HG02588 (cell line): ENCODE measurements at regions not wholly inside any gene's neighbourhood (a gene's known extent, or its start where the extent isn't known, plus 50 kb on each side); places are given as distances from the start of the nearest gene placed in this dataset.

Source experiments
- ATAC-seq: cut with Tn5 transposase; IDR thresholded peaks from one replicate; pipeline ENCODE4 v1.9.1; 2021; ENCODE audit warnings: mild to moderate bottlenecking, moderate library complexity; ENCODE audit not compliant: unreplicated experiment

GRCh38 chr3:109897734-109898133 is 560.4 kb upstream of the DPPA4 start:
- no peak for ATAC-seq

DNA sequence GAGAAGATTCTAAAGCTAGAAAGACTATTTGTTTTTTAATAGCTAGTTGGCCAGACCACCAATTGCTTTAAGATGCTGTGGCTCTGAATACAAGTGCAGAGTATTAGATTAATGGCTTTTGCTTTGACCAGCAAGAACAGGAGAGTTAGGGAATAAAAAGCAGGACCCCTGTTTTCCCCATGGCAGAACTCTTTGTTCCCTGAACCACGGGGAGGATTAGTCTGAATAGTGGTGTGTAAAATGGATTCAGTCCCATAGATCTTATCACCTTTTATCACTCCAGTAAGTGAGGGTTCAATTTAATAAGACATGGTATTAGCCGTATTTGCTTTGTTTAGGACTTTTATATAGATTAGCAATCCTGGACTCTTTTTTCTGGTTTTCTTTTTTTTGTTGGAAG is 562.6 kb upstream of the DPPA4 start:
- no peak for ATAC-seq

DNA sequence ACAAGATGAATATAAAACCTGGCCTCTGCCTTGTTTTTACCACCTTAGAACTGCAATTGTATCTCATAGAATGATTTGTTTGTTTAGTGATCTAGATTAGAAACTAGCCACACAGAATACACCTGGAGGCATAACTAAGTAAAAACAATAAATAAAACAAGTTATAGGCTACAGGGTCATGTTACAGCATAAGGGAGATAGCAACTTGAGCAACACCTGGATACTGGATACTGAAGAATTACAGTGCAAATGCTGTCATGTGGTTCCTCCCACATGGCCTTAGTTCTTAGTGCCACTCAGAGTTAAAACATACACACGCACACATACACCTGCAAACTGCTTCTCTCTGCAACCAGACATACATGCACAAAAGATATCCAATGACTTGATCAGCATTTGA is 563.4 kb upstream of the DPPA4 start:
- no peak for ATAC-seq

GRCh38 chr3:109902549-109902948 is 565.2 kb upstream of the DPPA4 start:
- no peak for ATAC-seq

DNA sequence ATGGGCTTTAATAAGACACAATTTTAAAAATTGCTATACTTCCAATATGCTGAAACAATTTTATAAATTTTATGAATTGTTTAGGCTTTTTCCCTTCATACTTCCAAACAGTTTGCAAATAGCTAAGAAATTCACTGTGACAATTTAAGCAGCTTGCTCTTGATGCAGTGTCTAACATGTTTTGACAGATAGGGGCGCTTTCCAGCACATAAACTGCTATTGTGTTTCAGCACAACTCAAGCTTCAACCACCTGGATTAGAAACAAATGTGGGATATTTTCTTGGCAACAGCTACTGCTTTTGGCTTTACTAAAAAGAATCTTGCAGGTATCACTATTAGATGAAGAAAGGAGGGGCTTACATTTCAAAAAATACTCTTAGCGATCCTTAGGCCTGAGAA is 565.8 kb upstream of the DPPA4 start:
- no peak for ATAC-seq

DNA sequence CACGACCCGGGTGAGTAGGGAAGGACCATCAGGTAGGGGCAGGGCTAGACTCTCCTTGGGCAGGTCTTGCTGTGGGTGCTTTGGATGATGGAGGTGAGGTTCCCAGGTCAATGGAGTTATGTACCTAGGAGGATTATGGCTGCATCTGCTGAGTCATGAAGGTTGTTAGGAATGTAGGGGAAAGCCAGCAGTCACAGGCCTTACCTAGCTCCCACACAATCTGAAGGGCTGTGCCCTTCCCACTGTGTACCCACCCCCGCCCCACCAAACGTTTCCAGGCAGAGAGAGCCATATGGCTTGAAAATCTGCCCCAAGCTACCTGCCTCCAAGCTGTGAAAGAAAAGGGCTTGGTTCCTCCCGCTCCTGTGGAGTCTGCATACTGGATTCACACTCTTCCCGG is 573.4 kb upstream of the DPPA4 start:
- ATAC-seq = no peak

DNA sequence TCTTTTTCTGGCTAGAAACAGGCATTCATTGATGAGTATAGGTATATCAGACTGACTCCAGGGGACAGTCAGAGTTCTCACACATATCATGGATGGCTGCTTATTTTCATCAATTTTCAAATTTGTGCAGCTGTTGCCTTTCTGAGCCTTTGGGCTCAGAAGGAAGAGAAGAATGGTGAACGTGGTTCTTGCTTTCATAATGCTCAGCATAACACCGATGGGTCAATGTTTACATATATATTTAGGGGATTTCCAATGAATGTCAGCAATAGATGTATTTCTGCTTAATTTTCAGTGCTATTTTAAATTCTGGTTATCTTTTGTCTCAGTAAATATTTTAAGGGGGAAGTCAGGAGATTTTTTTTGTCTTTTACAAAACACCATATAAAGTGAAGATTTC is 581.4 kb upstream of the DPPA4 start:
- ATAC-seq = no peak

DNA sequence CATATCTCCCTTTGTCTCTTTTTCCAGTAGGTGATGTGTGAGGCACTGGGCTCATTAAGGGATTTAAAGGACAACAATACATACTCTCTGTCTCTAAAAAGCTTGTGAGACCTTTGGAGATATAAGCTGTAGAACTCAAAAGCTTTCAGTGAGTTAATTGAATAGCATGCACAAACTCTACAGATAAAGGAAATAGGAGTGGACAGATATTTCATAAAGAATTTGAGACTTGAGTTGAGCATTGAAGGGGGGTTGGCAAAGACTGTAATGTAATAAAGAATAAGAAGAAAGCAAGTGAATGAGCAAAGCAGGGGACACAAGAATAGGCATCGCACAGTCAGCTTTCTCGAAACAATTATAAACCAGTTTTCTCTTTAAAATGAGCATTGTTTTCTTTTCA is 583.4 kb upstream of the DPPA4 start:
- no peak for ATAC-seq

- no peak for ATAC-seq
Measured at GRCh38 chr3:109921509-109921908, 584.2 kb upstream of the DPPA4 start.

DNA sequence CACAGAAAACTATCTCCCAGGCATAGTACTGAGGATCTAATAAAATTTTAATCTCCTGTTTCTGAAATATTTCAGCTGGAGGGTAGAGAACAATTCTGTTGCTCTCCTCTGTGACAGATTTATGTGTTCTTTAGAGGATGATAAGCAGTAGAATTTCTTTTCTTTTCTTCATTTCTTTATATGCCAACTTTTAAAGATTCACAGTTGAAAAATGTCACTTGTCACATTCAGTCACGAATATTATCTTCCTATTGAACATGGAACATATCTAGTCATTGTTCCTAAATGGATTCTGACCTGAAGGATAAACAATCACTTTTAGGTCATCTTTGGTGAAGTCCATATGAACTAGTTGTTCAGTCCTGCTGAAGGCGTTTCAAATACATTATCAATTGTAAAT is 585.5 kb upstream of the DPPA4 start:
- no peak for ATAC-seq

GRCh38 chr3:109923431-109923830 is 586.1 kb upstream of the DPPA4 start:
- ATAC-seq = no peak

DNA sequence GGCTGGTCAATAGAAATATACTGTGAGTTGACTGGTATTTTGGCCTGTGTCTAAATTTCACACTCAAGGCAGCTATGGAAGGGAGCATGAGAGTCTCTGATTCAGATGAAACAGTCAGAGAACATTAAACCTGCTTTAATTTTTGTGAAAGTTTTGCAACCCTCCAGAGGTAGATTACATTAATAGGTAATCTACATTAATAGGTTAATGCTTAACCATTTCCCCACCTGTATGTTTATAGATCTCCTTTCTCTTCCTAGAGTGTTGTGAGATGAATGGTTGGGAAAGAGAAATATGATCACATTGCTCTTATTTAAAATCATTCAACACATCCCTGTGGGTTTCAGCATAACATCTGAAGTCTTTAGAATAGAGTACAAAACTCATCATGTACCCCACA is 586.9 kb upstream of the DPPA4 start:
- ATAC-seq = no peak

DNA sequence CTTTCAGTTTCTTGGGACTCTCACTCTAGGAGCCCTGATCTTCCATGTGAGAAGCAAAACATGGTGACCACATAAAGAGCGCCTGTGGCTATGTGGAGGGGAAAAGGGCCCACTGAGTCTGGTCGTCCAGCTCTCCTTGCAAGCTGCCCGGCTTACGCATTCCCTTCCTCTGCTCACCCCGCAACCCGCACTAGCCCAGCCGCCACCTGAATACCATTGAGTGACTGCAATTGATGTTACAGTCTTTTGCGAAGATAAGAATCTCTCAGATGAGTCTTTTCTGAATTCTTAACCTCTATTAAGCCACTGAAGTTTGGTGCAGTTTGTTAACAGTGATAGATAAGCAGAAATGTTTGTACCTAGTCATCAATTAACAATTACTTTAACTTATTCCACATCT is 589.0 kb upstream of the DPPA4 start:
- ATAC-seq = no peak

- no peak for ATAC-seq
Measured at GRCh38 chr3:109927161-109927560, 589.8 kb upstream of the DPPA4 start.

- ATAC-seq = no peak
Measured at GRCh38 chr3:109927726-109928125, 590.4 kb upstream of the DPPA4 start.

DNA sequence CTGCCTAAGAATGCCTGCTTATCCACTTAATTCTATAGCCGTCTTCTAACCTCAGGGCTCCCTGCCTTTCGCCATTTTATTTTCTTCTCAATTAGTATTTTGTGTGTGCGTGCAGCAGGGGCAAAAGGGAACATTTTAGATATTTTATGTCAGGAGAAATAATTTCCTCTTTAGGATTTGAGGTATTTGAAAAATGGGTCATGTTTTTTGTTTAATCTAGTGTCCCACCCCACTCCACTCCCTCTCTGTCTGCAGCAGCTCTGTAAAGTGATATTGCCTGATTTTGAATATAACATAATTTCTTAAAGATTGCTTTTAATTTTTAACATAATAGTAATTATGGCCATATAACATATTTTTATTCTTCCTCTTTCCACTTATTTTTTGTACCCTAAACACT is 593.2 kb upstream of the DPPA4 start:
- no peak for ATAC-seq

DNA sequence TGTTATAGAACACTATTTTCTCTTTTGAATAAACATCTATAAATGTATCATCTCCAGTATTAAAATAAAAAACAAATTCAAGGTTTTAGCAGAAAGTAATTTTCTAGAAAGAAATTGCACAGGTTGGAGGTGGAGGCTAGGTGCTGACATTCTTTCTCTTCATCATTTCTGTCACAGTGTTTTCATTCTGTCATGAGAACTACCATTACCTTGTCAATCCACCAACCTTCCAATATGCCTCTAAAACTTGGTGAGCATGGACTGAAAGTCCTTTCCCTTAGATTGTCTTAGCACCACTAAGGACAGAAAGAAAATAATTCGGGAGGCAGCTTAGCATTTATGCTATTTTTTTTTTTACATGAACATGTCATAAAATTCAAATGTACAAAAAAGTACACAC is 596.2 kb upstream of the DPPA4 start:
- no peak for ATAC-seq

DNA sequence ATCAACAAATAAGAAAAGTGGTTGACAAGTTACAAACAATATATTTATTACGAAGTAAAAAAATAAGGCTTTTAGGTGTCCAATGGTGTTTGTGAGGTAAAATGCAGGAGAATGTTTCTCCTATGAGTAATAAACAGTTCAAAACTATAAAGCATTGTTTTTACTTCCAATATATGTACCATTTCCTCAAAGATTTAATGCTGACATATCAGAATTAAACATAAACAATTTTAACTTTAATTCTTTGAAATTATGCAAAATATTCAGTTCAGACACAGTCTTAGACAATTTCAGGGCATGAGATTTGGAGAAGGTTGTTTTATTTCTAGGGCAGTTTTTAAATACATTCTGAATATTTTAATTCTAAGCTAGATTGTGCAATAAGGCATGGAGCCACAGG is 602.5 kb upstream of the DPPA4 start:
- no peak for ATAC-seq

- ATAC-seq = no peak
Measured at GRCh38 chr3:109943181-109943580, 605.8 kb upstream of the DPPA4 start.

DNA sequence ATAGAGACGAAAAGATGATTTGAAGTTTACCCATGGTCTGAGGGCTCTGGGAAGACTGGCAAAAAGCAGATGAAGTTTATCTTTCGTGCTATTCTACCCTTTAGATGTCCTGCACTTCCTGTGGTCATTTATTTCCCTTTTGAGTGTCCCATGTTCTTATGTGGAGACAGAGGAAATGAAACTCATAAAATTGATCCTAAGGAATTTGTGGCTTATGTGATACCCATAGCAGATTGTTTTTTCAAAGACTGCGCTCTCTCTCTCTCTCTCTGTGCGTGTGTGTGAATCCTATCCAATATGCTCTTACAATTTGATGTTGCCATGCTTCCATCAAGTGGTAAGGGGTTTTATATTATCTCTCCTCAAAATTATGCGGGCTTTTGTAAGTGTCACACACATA is 607.5 kb upstream of the DPPA4 start:
- ATAC-seq = no peak

- ATAC-seq = no peak
Measured at GRCh38 chr3:109952924-109953323, 615.6 kb upstream of the DPPA4 start.

DNA sequence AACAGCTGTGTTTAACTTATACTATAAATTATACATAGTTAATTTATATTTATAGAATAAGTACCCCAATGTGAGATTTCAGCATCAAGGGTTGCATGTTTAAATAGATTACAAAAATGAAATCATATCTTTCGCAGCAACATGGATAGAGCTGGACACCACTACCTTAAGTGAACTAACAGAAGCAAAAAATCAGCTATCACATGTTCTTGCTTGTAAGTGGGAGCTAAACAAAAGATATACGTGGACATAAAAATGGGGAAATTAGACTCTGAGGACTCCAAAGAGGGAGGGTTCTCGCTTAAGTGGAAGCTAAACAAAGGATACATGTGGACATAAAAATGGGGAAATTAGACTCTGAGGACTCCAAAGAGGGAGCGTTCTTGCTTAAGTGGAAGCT is 626.5 kb upstream of the DPPA4 start:
- ATAC-seq = no peak

DNA sequence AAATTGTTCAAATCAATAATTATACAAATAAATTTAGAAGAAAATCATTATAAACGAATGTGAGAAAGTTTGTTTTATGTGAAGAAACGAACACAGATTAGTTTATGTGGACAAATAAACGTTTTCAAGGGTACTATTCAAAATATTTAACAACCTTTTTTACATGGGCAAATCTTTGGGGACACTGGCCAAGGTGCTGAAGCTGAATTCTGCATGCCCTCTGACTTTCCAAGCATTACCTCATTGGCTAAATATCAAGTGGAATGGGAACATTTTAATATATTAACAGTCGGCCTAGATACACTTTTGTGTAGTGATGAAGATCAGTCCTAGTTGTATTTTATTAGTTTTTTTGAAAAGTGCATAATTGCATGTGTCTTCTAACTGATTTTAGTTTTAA is 636.4 kb upstream of the DPPA4 start:
- no peak for ATAC-seq

- no peak for ATAC-seq
Measured at GRCh38 chr3:109977897-109978296, 640.6 kb upstream of the DPPA4 start.
